Natural killer cell (primary cell): ENCODE measurements at regions not wholly inside any gene's neighbourhood (a gene's known extent, or its start where the extent isn't known, plus 50 kb on each side); places are given as distances from the start of the nearest gene placed in this dataset.

Experiments
- ATAC-seq, 3 donors: fragments of 150-1000 bp in 2 of 3; fragments of 200-7000 bp in 1 of 3; cut with Tn5 transposase; 1 replicate in 1 of 3; 2 replicates in 2 of 3; pipeline ENCODE4 v1.10.0; 2021; ENCODE audit warnings: mild to moderate bottlenecking in 2 of 3, moderate library complexity in 2 of 3
- DNase-seq, 2 donors: peaks; one replicate each; pipeline versions ENCODE4 v3.0.0 to v3.0.0-alpha.2; 2013 to 2021; ENCODE audit warnings: mixed read lengths in 1 of 2
- H3K27ac ChIP-seq: one replicate; pipeline ENCODE4 v1.5.1; 2013; ENCODE audit warnings: mild to moderate bottlenecking, low read length
- H3K27me3 ChIP-seq: one replicate; pipeline ENCODE4 v1.6.1; 2013; ENCODE audit warnings: low read length; ENCODE audit not compliant: control insufficient read depth, insufficient read depth
- H3K36me3 ChIP-seq: one replicate; pipeline ENCODE4 v1.6.1; 2013; ENCODE audit warnings: low read length; ENCODE audit not compliant: control insufficient read depth, insufficient read depth
- H3K4me1 ChIP-seq: one replicate; pipeline ENCODE4 v1.6.1; 2013; ENCODE audit warnings: low read length; ENCODE audit not compliant: control insufficient read depth, insufficient read depth
- H3K4me3 ChIP-seq: one replicate; pipeline ENCODE4 v1.5.1; 2013; ENCODE audit warnings: low read length
- H3K9me3 ChIP-seq: one replicate; pipeline ENCODE4 v1.6.1; 2013; ENCODE audit warnings: low read length; ENCODE audit not compliant: control insufficient read depth, insufficient read depth
- H3K27ac Mint-ChIP-seq, 2 donors: one replicate each; pipeline ENCODE4 v1.8.0; 2022; ENCODE audit warnings: mild to moderate bottlenecking in 2 of 2, mixed read lengths in 2 of 2, moderate library complexity in 1 of 2
- H3K27me3 Mint-ChIP-seq, 2 donors: one replicate each; pipeline ENCODE4 v1.8.0; 2022; ENCODE audit warnings: low read depth in 2 of 2, mixed read lengths in 2 of 2
- H3K36me3 Mint-ChIP-seq: one replicate; pipeline ENCODE4 v1.8.0; 2022; ENCODE audit warnings: mixed read lengths
- H3K4me1 Mint-ChIP-seq, 2 donors: one replicate each; pipeline ENCODE4 v1.8.0; 2022; ENCODE audit warnings: mixed read lengths in 2 of 2
- H3K4me3 Mint-ChIP-seq: one replicate; pipeline ENCODE4 v1.8.0; 2022; ENCODE audit warnings: mild to moderate bottlenecking, moderate library complexity, mixed read lengths
- H3K9me3 Mint-ChIP-seq, 2 donors: one replicate each; pipeline ENCODE4 v1.8.0; 2022; ENCODE audit warnings: mixed read lengths in 2 of 2
- WGBS: methylation state at CpG from one replicate; pipeline ENCODE4 v1.1.7; 2013; ENCODE audit warnings: missing lambda C conversion rate; ENCODE audit not compliant: insufficient coverage; 5-methylcytosine and 5-hydroxymethylcytosine counted together
- intact Hi-C: fragments of 100-400 bp; cut with micrococcal nuclease; formaldehyde crosslinking; loops from one replicate; pipeline ENCODE4 v1.14.2; 2022
- TF ChIP-seq, protein P1 (sequence below): fragments of 200-600 bp; IDR thresholded peaks from one replicate; pipeline ENCODE4 v1.8.0; 2022; ENCODE audit warnings: antibody characterized with exemption

DNA sequence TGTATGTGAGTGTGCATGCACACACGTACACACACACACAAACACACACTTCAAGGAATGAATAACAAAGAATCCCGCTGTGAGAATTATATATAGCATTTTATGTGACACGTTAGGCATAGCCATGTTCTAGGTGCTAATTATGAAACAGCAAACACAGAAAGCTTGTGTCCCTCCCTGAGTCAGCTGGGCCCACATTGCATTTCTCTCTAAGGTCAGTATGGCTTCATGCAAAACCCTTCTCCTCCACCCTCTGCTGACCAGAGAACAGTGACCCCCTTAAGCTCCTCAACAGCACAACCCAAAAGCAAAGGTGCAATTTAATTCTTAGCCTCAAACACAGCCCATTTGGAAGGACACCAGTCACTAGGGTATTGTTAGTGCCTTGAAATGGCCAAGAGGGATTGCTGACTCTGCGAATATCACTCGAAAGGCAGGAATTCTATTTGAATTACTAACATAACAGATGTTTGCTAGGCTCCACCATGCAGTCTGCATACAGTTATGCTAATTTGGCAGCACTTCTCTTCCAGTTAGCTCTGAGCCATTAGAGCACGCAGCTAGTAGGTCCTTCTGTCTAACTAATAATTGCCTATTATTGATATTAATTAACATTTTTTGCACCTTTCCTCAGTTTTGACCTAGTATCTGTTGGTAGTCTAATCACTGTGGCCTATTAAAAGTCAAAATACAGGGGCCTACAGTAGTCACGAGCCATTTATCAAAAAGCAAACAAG lies 149.0 kb downstream of the LNPK start:
- no peaks in the 10 kb centered on the region for H3K4me1 ChIP-seq
- intact Hi-C loops, result no loop called here
- 88% methylated on average over 5 of the region's 7 CpGs for WGBS
- Mint-ChIP-seq H3K9me3 (peaks cover 0 to 3% of the 10 kb centered on the region in 2 donors), H3K4me3 (no peak overlapping the region), H3K27me3 (peaks cover 0 to 6% of the 10 kb centered on the region in 2 donors), H3K4me1 (no peaks in the 10 kb centered on the region), H3K36me3 (no peaks in the 10 kb centered on the region), H3K27ac (no peak overlapping the region)
- H3K9me3 ChIP-seq, result no peaks in the 10 kb centered on the region
- H3K36me3 ChIP-seq, result no peaks in the 10 kb centered on the region
- H3K27ac ChIP-seq, result no peak overlapping the region
- no peak for ATAC-seq
- DNase-seq, result no peak
- TF ChIP-seq, protein P1, sequence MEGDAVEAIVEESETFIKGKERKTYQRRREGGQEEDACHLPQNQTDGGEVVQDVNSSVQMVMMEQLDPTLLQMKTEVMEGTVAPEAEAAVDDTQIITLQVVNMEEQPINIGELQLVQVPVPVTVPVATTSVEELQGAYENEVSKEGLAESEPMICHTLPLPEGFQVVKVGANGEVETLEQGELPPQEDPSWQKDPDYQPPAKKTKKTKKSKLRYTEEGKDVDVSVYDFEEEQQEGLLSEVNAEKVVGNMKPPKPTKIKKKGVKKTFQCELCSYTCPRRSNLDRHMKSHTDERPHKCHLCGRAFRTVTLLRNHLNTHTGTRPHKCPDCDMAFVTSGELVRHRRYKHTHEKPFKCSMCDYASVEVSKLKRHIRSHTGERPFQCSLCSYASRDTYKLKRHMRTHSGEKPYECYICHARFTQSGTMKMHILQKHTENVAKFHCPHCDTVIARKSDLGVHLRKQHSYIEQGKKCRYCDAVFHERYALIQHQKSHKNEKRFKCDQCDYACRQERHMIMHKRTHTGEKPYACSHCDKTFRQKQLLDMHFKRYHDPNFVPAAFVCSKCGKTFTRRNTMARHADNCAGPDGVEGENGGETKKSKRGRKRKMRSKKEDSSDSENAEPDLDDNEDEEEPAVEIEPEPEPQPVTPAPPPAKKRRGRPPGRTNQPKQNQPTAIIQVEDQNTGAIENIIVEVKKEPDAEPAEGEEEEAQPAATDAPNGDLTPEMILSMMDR, result no peak
- H3K4me3 ChIP-seq, result no peak overlapping the region
- H3K27me3 ChIP-seq, result no peaks in the 10 kb centered on the region

DNA sequence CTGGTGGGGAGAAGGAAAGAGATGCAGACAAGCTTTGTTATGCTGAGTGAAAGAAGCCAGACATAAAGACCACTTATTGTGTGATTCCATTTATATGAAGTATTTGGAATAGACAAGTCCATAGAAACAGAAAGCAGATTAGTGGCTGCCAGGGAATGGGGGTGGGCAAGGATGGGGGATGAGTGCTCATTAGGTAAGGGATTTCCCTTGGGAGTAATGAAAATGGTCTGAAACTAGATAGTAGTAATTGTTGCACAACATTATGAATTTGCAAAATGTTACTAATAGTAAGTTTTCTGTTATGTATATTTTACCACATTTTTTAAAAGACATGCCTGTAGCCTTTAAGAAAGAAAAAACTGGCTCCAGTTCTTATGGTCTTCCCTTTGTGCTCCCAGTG lies 154.9 kb downstream of the LNPK start:
- H3K4me1 Mint-ChIP-seq, result no peaks in the 10 kb centered on the region
- no peaks in the 10 kb centered on the region for H3K36me3 ChIP-seq
- H3K27me3 Mint-ChIP-seq, result peaks cover 5 to 14% of the 10 kb centered on the region in 2 donors
- no peaks in the 10 kb centered on the region for H3K36me3 Mint-ChIP-seq
- H3K4me3 ChIP-seq, result no peak overlapping the region
- no peak overlapping the region for H3K4me3 Mint-ChIP-seq
- H3K9me3 ChIP-seq, result no peaks in the 10 kb centered on the region
- DNase-seq (no peak), ATAC-seq (no peak)
- TF ChIP-seq, protein P1, result no peak
- H3K9me3 Mint-ChIP-seq, result no peaks in the 10 kb centered on the region
- no peak overlapping the region for H3K27ac Mint-ChIP-seq
- no peaks in the 10 kb centered on the region for H3K4me1 ChIP-seq
- H3K27me3 ChIP-seq, result no peaks in the 10 kb centered on the region
- H3K27ac ChIP-seq, result no peak overlapping the region
- intact Hi-C loops, result no loop called here

DNA sequence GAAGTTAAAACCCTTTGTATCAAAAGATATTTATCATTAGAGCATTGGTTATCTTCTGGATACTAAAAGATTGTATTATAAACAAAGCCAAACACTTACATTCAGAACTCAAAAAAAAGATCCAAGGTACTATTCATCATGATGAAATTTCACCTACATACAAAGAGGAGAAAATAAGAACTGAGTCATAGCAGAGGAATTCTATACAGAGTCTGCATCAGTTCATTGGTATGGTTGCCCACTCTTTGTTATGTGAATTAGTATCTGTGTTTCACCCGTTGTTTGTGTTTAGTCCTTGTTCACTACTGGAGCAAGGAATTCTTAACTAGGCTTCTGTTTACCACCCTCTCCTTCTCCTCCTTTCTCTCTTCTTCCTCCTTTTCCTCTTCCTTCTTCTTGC lies 157.9 kb downstream of the LNPK start:
- no peaks in the 10 kb centered on the region for H3K4me1 Mint-ChIP-seq
- 75% methylated on average over 1 of the region's 1 CpG for WGBS
- DNase-seq (no peak), ATAC-seq (no peak)
- H3K4me3 Mint-ChIP-seq, result no peak overlapping the region
- H3K4me1 ChIP-seq, result no peaks in the 10 kb centered on the region
- TF ChIP-seq, protein P1, result no peak
- H3K27me3 Mint-ChIP-seq, result peaks cover 8 to 24% of the 10 kb centered on the region in 2 donors
- peaks cover 0 to 3% of the 10 kb centered on the region in 2 donors for H3K9me3 Mint-ChIP-seq
- H3K4me3 ChIP-seq, result no peak overlapping the region
- no peaks in the 10 kb centered on the region for H3K27me3 ChIP-seq
- H3K36me3 Mint-ChIP-seq, result no peaks in the 10 kb centered on the region
- intact Hi-C loops, result no loop called here
- H3K36me3 ChIP-seq, result no peaks in the 10 kb centered on the region
- H3K9me3 ChIP-seq, result no peaks in the 10 kb centered on the region
- no peak overlapping the region for H3K27ac ChIP-seq
- H3K27ac Mint-ChIP-seq, result no peak overlapping the region

DNA sequence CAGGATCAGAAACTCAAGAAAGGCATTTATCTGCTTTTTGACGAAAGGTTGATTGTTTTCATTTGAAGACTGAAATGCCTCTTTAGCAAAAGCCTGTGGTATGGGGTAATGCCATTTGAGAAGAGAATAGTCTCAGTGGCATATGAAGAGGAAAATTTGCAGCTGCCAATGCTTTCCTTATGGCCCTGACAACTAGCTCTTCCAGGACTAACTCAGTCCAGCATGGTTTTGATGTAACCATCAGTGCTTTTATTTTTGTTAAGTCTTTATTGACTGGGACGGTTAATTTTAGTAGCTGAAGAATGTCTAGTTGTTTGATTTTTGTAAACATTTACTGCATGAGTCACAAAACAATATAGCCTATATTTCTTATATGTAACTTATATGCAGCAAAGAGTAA lies 158.4 kb downstream of the LNPK start:
- no peaks in the 10 kb centered on the region for H3K4me1 ChIP-seq
- 86% methylated on average over 1 of the region's 2 CpGs for WGBS
- no peaks in the 10 kb centered on the region for H3K27me3 ChIP-seq
- Mint-ChIP-seq H3K27me3 (peaks cover 8 to 24% of the 10 kb centered on the region in 2 donors), H3K9me3 (peaks cover 0 to 3% of the 10 kb centered on the region in 2 donors), H3K4me3 (no peak overlapping the region), H3K27ac (no peak overlapping the region), H3K36me3 (no peaks in the 10 kb centered on the region), H3K4me1 (no peaks in the 10 kb centered on the region)
- TF ChIP-seq, protein P1, result no peak
- no peak overlapping the region for H3K4me3 ChIP-seq
- H3K36me3 ChIP-seq, result no peaks in the 10 kb centered on the region
- ATAC-seq, result no peak
- H3K9me3 ChIP-seq, result no peaks in the 10 kb centered on the region
- intact Hi-C loops, result no loop called here
- no peak for DNase-seq
- H3K27ac ChIP-seq, result no peak overlapping the region
